HCT116 (cell line): ENCODE measurements at regions not wholly inside any gene's neighbourhood (a gene's known extent, or its start where the extent isn't known, plus 50 kb on each side); places are given as distances from the start of the nearest gene placed in this dataset.
"Not testable (repeated sequence)": the region's sequence is repeated elsewhere in the genome, so short reads cannot be mapped to it uniquely, and the experiment has no call there.

Experiments
- ATAC-seq: fragments of 200-7000 bp; cut with Tn5 transposase; 2 replicates; pipeline ENCODE4 v1.9.1; 2020; ENCODE audit warnings: mild to moderate bottlenecking, moderate library complexity
- BruUV-seq: library from RNA; stranded (reverse); fragments of 400-500 nt; replicated peaks from 2 replicates; lab custom pipeline; 2021; lab: Mats Ljungman, UMichigan
- CTCF ChIA-PET: fragments of 300-600 bp; sonication (Branson Sonifier 250); formaldehyde crosslinking; loops from one replicate; lab custom pipeline; 2021; ENCODE audit warnings: antibody characterized with exemption; lab: Charles Lee
- POLR2A ChIA-PET: fragments of 300-600, 350-600 bp; sonication (Branson Sonifier 250); formaldehyde crosslinking; loops from one replicate; lab custom pipeline; 2021; ENCODE audit warnings: antibody characterized with exemption; lab: Charles Lee
- RAD21 ChIA-PET, 2 experiments: fragments of 300-600 bp; sonication (Branson Sonifier 250); formaldehyde crosslinking; loops; one replicate each; lab custom pipeline; 2023; ENCODE audit warnings: low total read pairs in 2 of 2; ENCODE audit not compliant: uncharacterized antibody in 2 of 2, unreplicated experiment in 2 of 2, low non-redundant PET in 1 of 2; lab: Charles Lee
- DNase-seq: peaks from one replicate; pipeline ENCODE4 v3.0.0-alpha.2; 2010; ENCODE audit warnings: low read depth, low spot score
- H2AFZ ChIP-seq: fragments of 200-600 bp; shearing (Covaris generic), sonication (generic); 2 replicates; pipeline ENCODE4 v1.6.1; 2017; ENCODE audit warnings: low read depth, mixed run types, mixed read lengths, antibody characterized with exemption, low read length; ENCODE audit not compliant: poor library complexity, severe bottlenecking
- H3K27ac ChIP-seq: 2 replicates; pipeline ENCODE4 v1.5.1; 2012; ENCODE audit warnings: low read depth, low read length
- H3K27me3 ChIP-seq: fragments of 200-600 bp; sonication (generic); 2 replicates; pipeline ENCODE4 v1.6.1; 2016; ENCODE audit warnings: mixed run types, low read length, mixed read lengths; ENCODE audit not compliant: insufficient read depth
- H3K36me3 ChIP-seq, 2 experiments: fragments of 200-500 bp in 1 of 2; fragments of 200-600 bp in 1 of 2; sonication (Bioruptor generic) in 1 of 2; sonication (generic) in 1 of 2; 2 replicates each; pipeline versions ENCODE4 v1.5.1 to v1.6.1; 2014 to 2016; ENCODE audit warnings: low read length in 2 of 2, inconsistent platforms in 1 of 2, mixed read lengths in 1 of 2, mixed run types in 1 of 2; ENCODE audit not compliant: insufficient read depth in 2 of 2, control insufficient read depth in 1 of 2
- H3K4me1 ChIP-seq, 2 experiments: fragments of 200-600 bp in 1 of 2; sonication (generic) in 1 of 2; 2 replicates each; pipeline versions ENCODE4 v1.5.1 to v1.6.1; 2012 to 2017; ENCODE audit warnings: low read length in 2 of 2, inconsistent platforms in 1 of 2, mild to moderate bottlenecking in 1 of 2, mixed read lengths in 1 of 2, mixed run types in 1 of 2, moderate library complexity in 1 of 2; ENCODE audit not compliant: insufficient read depth in 2 of 2, control insufficient read depth in 1 of 2
- H3K4me2 ChIP-seq: fragments of 200-600 bp; sonication (generic); 2 replicates; pipeline ENCODE4 v1.6.1; 2017; ENCODE audit warnings: mixed run types, low read length, mixed read lengths
- H3K4me3 ChIP-seq, 2 experiments: fragments of 200-600 bp in 1 of 2; sonication (generic) in 1 of 2; replicated peaks in 1 of 2; 2 replicates each; pipeline ENCODE4 v1.5.1; 2011 to 2016; ENCODE audit warnings: low read length in 2 of 2, control low read depth in 1 of 2, low read depth in 1 of 2, mild to moderate bottlenecking in 1 of 2, mixed read lengths in 1 of 2, mixed run types in 1 of 2
- H3K79me2 ChIP-seq: fragments of 200-600 bp; sonication (generic); 2 replicates; pipeline ENCODE4 v1.6.1; 2017; ENCODE audit warnings: mild to moderate bottlenecking, mixed run types, low read length, moderate library complexity, mixed read lengths; ENCODE audit not compliant: insufficient read depth
- H3K9ac ChIP-seq: fragments of 200-600 bp; sonication (generic); 2 replicates; pipeline ENCODE4 v1.6.1; 2016; ENCODE audit warnings: low read length, mixed read lengths
- H3K9me2 ChIP-seq: fragments of 200-600 bp; sonication (generic), shearing (Covaris generic); 2 replicates; pipeline ENCODE4 v1.6.1; 2017; ENCODE audit warnings: mixed run types, mild to moderate bottlenecking, moderate library complexity; ENCODE audit not compliant: insufficient read depth
- H3K9me3 ChIP-seq, 2 experiments: fragments of 200-500 bp in 1 of 2; fragments of 200-600 bp in 1 of 2; sonication (Bioruptor generic) in 1 of 2; sonication (generic) in 1 of 2; 2 replicates each; pipeline ENCODE4 v1.6.1; 2014 to 2017; ENCODE audit warnings: low read length in 2 of 2, mixed read lengths in 2 of 2, inconsistent platforms in 1 of 2, low read depth in 1 of 2, mild to moderate bottlenecking in 1 of 2, mixed run types in 1 of 2, moderate library complexity in 1 of 2; ENCODE audit not compliant: control insufficient read depth in 1 of 2, insufficient read depth in 1 of 2
- H4K20me1 ChIP-seq: fragments of 200-600 bp; sonication (generic), shearing (Covaris generic); 2 replicates; pipeline ENCODE4 v1.6.1; 2017; ENCODE audit warnings: mixed run types, mild to moderate bottlenecking, moderate library complexity; ENCODE audit not compliant: insufficient read depth
- CBX3 ChIP-seq: IDR thresholded peaks from 2 replicates; pipeline ENCODE4 v1.6.1; 2012; ENCODE audit warnings: low read depth
- ELF1 ChIP-seq: IDR thresholded peaks from 2 replicates; pipeline ENCODE4 v1.6.1; 2012; ENCODE audit warnings: low read depth, borderline replicate concordance
- POLR2A ChIP-seq: IDR thresholded peaks from 2 replicates; pipeline ENCODE4 v1.7.0; 2011; ENCODE audit warnings: borderline replicate concordance; ENCODE audit not compliant: insufficient read depth, insufficient read length; ENCODE audit errors: extremely low read depth
- RAD21 ChIP-seq: IDR thresholded peaks from 2 replicates; pipeline ENCODE4 v1.6.1; 2012; ENCODE audit warnings: low read depth, mild to moderate bottlenecking
- SP1 ChIP-seq: IDR thresholded peaks from 2 replicates; pipeline ENCODE4 v1.6.1; 2012; ENCODE audit warnings: low read depth
- ZNF274 ChIP-seq: fragments of 200-500 bp; sonication (Bioruptor generic); IDR thresholded peaks from 2 replicates; pipeline ENCODE4 v1.6.1; 2014; ENCODE audit warnings: mild to moderate bottlenecking, low read depth, low read length, inconsistent platforms
- intact Hi-C: fragments of 100-400 bp; cut with micrococcal nuclease; formaldehyde crosslinking; loops from 2 replicates; pipeline ENCODE4 v1.10.0; 2022
- TF ChIP-seq, protein P1 (sequence below): IDR thresholded peaks from 2 replicates; pipeline ENCODE4 v1.6.1; 2012
- TF ChIP-seq, protein P2 (sequence below): IDR thresholded peaks from 2 replicates; pipeline ENCODE4 v1.6.1; 2012
- TF ChIP-seq, protein P3 (sequence below), 3 experiments: fragments of 200-600 bp in 1 of 3; sonication (generic) in 1 of 3; IDR thresholded peaks in 2 of 3; conservative IDR thresholded peaks in 1 of 3; 2 replicates each; pipeline ENCODE4 v1.5.1; 2012 to 2017; ENCODE audit warnings: low read depth in 2 of 3, low read length in 2 of 3, antibody characterized with exemption in 1 of 3, borderline replicate concordance in 1 of 3, control low read depth in 1 of 3, mild to moderate bottlenecking in 1 of 3, mixed read lengths in 1 of 3, mixed run types in 1 of 3, moderate library complexity in 1 of 3; ENCODE audit not compliant: insufficient read depth in 1 of 3

DNA sequence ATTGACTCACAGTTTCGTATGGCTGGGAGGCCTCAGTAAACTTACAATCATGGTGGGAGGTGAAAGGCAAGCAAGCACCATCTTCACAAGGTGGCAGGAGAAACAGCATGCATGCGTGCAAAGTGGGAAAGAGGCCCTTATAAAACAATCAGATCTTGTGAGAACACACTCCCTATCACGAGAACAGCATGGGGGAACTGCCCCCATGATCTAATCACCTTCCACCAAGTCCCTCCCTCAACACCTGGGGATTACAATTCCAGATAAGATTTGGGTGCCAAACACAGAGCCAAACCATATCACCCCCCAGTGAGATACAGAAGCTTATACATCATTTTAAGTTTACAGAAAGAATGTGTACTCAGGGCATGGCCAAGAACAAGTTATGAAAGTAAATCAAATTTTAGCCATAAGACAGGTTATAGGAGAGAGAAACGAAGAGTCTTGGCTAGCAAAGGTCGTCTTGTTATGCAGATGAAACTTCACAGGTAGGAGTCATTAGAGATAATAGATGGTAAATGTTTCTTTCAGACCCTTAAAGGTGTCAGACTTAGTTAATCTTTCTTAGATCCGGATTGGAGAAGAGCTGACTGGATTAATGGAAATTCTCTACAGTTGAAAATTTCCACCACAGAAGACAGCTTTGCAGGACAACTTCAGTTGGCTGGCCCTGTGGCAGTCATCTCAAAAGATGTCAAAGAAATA, 79.8 kb upstream of the SEL1L start:
- RAD21 ChIA-PET: no interaction called here
- Histone ChIP-seq H3K9me2 (no peaks in the 10 kb centered on the region), H3K4me3 (no peak overlapping the region), H2AFZ (no peak overlapping the region), H3K9me3 (no peaks in the 10 kb centered on the region), H3K4me2 (no peak overlapping the region), H3K27ac (no peak overlapping the region), H3K79me2 (no peaks in the 10 kb centered on the region), H3K36me3 (no peaks in the 10 kb centered on the region), H3K27me3 (no peaks in the 10 kb centered on the region), H3K4me1 (no peaks in the 10 kb centered on the region), H4K20me1 (no peaks in the 10 kb centered on the region), H3K9ac (no peak overlapping the region)
- TF ChIP-seq, protein P1, sequence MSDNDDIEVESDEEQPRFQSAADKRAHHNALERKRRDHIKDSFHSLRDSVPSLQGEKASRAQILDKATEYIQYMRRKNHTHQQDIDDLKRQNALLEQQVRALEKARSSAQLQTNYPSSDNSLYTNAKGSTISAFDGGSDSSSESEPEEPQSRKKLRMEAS: no peak
- TF ChIP-seq ELF1 (no peak), SP1 (no peak), RAD21 (no peak), POLR2A (no peak), CBX3 (no peak), ZNF274 (no peak)
- TF ChIP-seq, protein P2, sequence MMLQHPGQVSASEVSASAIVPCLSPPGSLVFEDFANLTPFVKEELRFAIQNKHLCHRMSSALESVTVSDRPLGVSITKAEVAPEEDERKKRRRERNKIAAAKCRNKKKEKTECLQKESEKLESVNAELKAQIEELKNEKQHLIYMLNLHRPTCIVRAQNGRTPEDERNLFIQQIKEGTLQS: no peak
- TF ChIP-seq, protein P3, sequence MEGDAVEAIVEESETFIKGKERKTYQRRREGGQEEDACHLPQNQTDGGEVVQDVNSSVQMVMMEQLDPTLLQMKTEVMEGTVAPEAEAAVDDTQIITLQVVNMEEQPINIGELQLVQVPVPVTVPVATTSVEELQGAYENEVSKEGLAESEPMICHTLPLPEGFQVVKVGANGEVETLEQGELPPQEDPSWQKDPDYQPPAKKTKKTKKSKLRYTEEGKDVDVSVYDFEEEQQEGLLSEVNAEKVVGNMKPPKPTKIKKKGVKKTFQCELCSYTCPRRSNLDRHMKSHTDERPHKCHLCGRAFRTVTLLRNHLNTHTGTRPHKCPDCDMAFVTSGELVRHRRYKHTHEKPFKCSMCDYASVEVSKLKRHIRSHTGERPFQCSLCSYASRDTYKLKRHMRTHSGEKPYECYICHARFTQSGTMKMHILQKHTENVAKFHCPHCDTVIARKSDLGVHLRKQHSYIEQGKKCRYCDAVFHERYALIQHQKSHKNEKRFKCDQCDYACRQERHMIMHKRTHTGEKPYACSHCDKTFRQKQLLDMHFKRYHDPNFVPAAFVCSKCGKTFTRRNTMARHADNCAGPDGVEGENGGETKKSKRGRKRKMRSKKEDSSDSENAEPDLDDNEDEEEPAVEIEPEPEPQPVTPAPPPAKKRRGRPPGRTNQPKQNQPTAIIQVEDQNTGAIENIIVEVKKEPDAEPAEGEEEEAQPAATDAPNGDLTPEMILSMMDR (IDR thresholded peaks at IDR 0.05 in 2 of 3, conservative IDR thresholded peaks at IDR 0.05 in 1 of 3; ENCODE audit: borderline replicate concordance in 1 of 3, insufficient read depth in 1 of 3, low read depth in 2 of 3, low read length in 2 of 3): no peak
- POLR2A ChIA-PET: no interaction called here
- CTCF ChIA-PET: no interaction called here
- no TSS peak for BruUV-seq
- no peak for ATAC-seq
- intact Hi-C loops: no loop called here
- no peak for DNase-seq

DNA sequence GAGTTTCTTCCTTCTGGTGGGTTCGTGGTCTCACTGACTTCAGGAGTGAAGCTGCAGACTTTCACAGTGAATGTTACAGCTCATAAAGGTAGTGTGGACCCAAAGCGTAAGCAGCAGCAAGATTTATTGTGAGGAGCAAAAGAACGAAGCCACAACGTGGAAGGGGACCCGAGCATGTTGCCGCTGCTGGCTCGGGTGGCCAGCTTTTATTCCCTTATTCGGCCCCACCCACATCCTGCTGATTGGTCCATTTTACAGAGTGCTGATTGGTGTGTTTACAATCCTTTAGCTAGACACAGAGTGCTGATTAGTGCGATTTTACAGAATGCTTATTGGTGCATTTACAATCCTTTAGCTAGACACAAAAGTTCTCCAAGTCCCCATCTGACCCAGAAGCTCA, 80.6 kb upstream of the SEL1L start:
- H3K9me3 ChIP-seq, DNase-seq, H3K4me1 ChIP-seq, H3K4me2 ChIP-seq, BruUV-seq, POLR2A ChIA-PET, H3K27ac ChIP-seq, H4K20me1 ChIP-seq, H3K9me2 ChIP-seq, RAD21 ChIA-PET, H2AFZ ChIP-seq, H3K79me2 ChIP-seq, H3K27me3 ChIP-seq, ATAC-seq, intact Hi-C loops, H3K9ac ChIP-seq, H3K4me3 ChIP-seq, H3K36me3 ChIP-seq, CTCF ChIA-PET: not testable (repeated sequence)
